ENCODE measurements at regions not wholly inside any gene's neighbourhood (a gene's known extent, or its start where the extent isn't known, plus 50 kb on each side); places are given as distances from the start of the nearest gene placed in this dataset.
"Not testable (repeated sequence)": the region's sequence is repeated elsewhere in the genome, so short reads cannot be mapped to it uniquely, and the experiment has no call there.

GRCh38 chr4:104930298-104930697 is 216.4 kb upstream of the TET2 start:
- ATAC-seq (ENCODE audit: poor library complexity) (no peak), DNase-seq (no peak)
- intact Hi-C loops (cut with DNase I, micrococcal nuclease), result no loop called here
- H3K36me3 ChIP-seq (ENCODE audit: insufficient read depth, low read length), result no peaks in the 10 kb centered on the region
- Mint-ChIP-seq H3K27me3 (no peaks in the 10 kb centered on the region), H3K9me3 (peaks cover 2% of the 10 kb centered on the region), H3K4me3 (no peak overlapping the region), H3K4me1 (ENCODE audit: low read depth) (peaks cover 18% of the 10 kb centered on the region), H3K36me3 (ENCODE audit: low read depth) (no peaks in the 10 kb centered on the region), H3K27ac (no peak overlapping the region)
- no peaks in the 10 kb centered on the region for H3K27me3 ChIP-seq (ENCODE audit: control insufficient read depth in 1 of 2, insufficient read depth in 2 of 2, low read length in 2 of 2)
- H3K4me3 ChIP-seq (ENCODE audit: low read length), result no peak overlapping the region
- TF ChIP-seq CTCF (IDR thresholded peaks at IDR 0.05), result no peak
- H3K4me1 ChIP-seq (ENCODE audit: insufficient read depth, low read length), result peaks cover 15% of the 10 kb centered on the region
- ChIA-PET POLR2A (interaction anchor here (2.0 kb wide), 1 partner anchor 10 kb away, joined by 9 read pairs; no protein-coding TSS in a partner anchor), CTCF (no interaction called here)
- H3K27ac ChIP-seq (ENCODE audit: low read depth in 1 of 2, low read length in 2 of 2), result no peak overlapping the region
- no peaks in the 10 kb centered on the region for H3K9me3 ChIP-seq (ENCODE audit: control insufficient read depth in 1 of 2, insufficient read depth in 1 of 2, low read length in 2 of 2)

GRCh38 chr4:104930745-104931736 is 215.6 kb upstream of the TET2 start:
- H3K4me3 ChIP-seq (ENCODE audit: low read length); H3K27me3 ChIP-seq (ENCODE audit: control insufficient read depth in 1 of 2, insufficient read depth in 2 of 2, low read length in 2 of 2); intact Hi-C loops (cut with DNase I, micrococcal nuclease); H3K36me3 Mint-ChIP-seq (ENCODE audit: low read depth); H3K27ac ChIP-seq (ENCODE audit: low read depth in 1 of 2, low read length in 2 of 2); H3K9me3 ChIP-seq (ENCODE audit: control insufficient read depth in 1 of 2, insufficient read depth in 1 of 2, low read length in 2 of 2); H3K9me3 Mint-ChIP-seq; H3K36me3 ChIP-seq (ENCODE audit: insufficient read depth, low read length); H3K27me3 Mint-ChIP-seq; CTCF ChIA-PET; ATAC-seq (ENCODE audit: poor library complexity); H3K4me3 Mint-ChIP-seq: not testable (repeated sequence)
- POLR2A ChIA-PET, result interaction anchor here (2.0 kb wide), 1 partner anchor 11 kb away, joined by 9 read pairs; no protein-coding TSS in a partner anchor
- peak overlapping the region; percentile 10 for H3K27ac Mint-ChIP-seq
- peaks cover 15% of the 10 kb centered on the region for H3K4me1 ChIP-seq (ENCODE audit: insufficient read depth, low read length)
- peak in 10 of 14 experiments; percentile 3 to 65 (median 21) for DNase-seq
- H3K4me1 Mint-ChIP-seq (ENCODE audit: low read depth), result peaks cover 18% of the 10 kb centered on the region

GRCh38 chr4:104938624-104939023 is 208.1 kb upstream of the TET2 start:
- peak in 4 of 14 experiments; percentile 11 to 64 (median 36) for DNase-seq
- POLR2A ChIA-PET, result no interaction called here
- intact Hi-C loops (cut with DNase I, micrococcal nuclease), result no loop called here
- ATAC-seq (ENCODE audit: poor library complexity), result peak; percentile 56
- Mint-ChIP-seq H3K4me3 (no peak overlapping the region), H3K9me3 (peaks cover 2% of the 10 kb centered on the region), H3K27me3 (no peaks in the 10 kb centered on the region), H3K27ac (peak overlapping the region; percentile 19), H3K36me3 (ENCODE audit: low read depth) (no peaks in the 10 kb centered on the region), H3K4me1 (ENCODE audit: low read depth) (peaks cover 13% of the 10 kb centered on the region)
- Histone ChIP-seq H3K27ac (ENCODE audit: low read depth in 1 of 2, low read length in 2 of 2) (no peak overlapping the region), H3K4me1 (ENCODE audit: insufficient read depth, low read length) (no peaks in the 10 kb centered on the region), H3K36me3 (ENCODE audit: insufficient read depth, low read length) (no peaks in the 10 kb centered on the region), H3K4me3 (ENCODE audit: low read length) (no peak overlapping the region), H3K9me3 (ENCODE audit: control insufficient read depth in 1 of 2, insufficient read depth in 1 of 2, low read length in 2 of 2) (no peaks in the 10 kb centered on the region), H3K27me3 (ENCODE audit: control insufficient read depth in 1 of 2, insufficient read depth in 2 of 2, low read length in 2 of 2) (no peaks in the 10 kb centered on the region)
- CTCF ChIA-PET, result no interaction called here
- TF ChIP-seq CTCF (IDR thresholded peaks at IDR 0.05), result no peak

All from CD4-positive, alpha-beta T cell (primary cell).